ENCODE measurements at regions not wholly inside any gene's neighbourhood (a gene's known extent, or its start where the extent isn't known, plus 50 kb on each side); places are given as distances from the start of the nearest gene placed in this dataset.

- Histone ChIP-seq H3K4me3 (no peak overlapping the region), H3K4me1 (ENCODE audit: insufficient read depth) (no peaks in the 10 kb centered on the region), H3K9me3 (no peaks in the 10 kb centered on the region), H3K36me3 (no peaks in the 10 kb centered on the region), H3K27me3 (no peaks in the 10 kb centered on the region), H3K27ac (no peak overlapping the region)
- intact Hi-C loops (cut with DNase I), result no loop called here
- TF ChIP-seq EP300 (IDR thresholded peaks at IDR 0.05) (no peak), POLR2A (IDR thresholded peaks at IDR 0.05) (no peak), CTCF (IDR thresholded peaks at IDR 0.05) (no peak)
- DNase-seq, result no peak
Measured at GRCh38 chr2:19769513-19769912, 132.3 kb downstream of the TTC32 start.

DNA sequence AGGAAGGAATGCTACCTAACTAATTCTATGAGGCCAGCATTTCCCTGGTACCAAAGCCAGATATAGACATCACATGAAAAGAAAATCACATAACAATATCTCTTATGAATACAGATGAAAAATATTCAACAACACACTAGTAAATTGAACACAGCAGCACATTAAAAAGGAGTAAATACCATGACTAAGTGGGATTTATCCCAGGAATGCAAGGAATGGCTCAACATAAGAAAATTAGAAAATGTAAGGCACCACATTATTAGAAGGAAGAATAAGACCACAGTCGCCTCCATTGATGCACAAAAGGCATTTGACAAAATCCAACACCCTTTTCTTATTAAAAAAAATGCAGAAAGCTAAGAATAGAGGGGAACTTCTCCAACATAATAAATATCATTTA, 133.9 kb downstream of the TTC32 start:
- Histone ChIP-seq H3K36me3 (no peaks in the 10 kb centered on the region), H3K4me3 (no peak overlapping the region), H3K27me3 (no peaks in the 10 kb centered on the region), H3K9me3 (no peaks in the 10 kb centered on the region), H3K27ac (no peak overlapping the region), H3K4me1 (ENCODE audit: insufficient read depth) (no peaks in the 10 kb centered on the region)
- intact Hi-C loops (cut with DNase I), result no loop called here
- TF ChIP-seq EP300 (IDR thresholded peaks at IDR 0.05) (no peak), CTCF (IDR thresholded peaks at IDR 0.05) (no peak), POLR2A (IDR thresholded peaks at IDR 0.05) (no peak)
- no peak for DNase-seq
- 0 to 49% (median 42%) methylated on average over 1 of the region's 1 CpG for WGBS, 3 donors

DNA sequence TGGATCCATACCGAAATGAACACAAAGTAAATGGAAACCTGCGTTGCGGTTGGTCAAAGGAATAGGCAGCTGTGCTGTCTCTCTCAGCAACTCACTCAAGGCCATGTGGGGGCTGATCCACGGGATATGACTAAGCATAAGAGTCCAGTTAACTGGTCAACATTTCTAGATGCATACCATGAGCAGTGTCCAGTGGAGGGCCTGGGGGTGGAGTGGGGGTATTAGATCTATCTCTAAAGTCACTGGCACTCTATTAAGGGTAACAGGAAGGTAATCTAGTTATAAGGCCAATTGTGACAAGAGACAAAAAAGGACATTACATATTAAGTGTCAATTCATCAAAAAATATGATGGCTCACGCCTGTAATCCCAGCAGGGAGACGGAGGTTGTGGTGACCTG, 136.8 kb downstream of the TTC32 start:
- 63 to 73% (median 67%) methylated on average over 6 of the region's 6 CpGs for WGBS, 3 donors
- Histone ChIP-seq H3K36me3 (no peaks in the 10 kb centered on the region), H3K9me3 (no peaks in the 10 kb centered on the region), H3K27ac (no peak overlapping the region), H3K4me3 (no peak overlapping the region), H3K27me3 (no peaks in the 10 kb centered on the region), H3K4me1 (ENCODE audit: insufficient read depth) (no peaks in the 10 kb centered on the region)
- DNase-seq, result no peak
- intact Hi-C loops (cut with DNase I), result no loop called here
- TF ChIP-seq CTCF (IDR thresholded peaks at IDR 0.05), result no peak
- TF ChIP-seq EP300 (IDR thresholded peaks at IDR 0.05), result no peak
- TF ChIP-seq POLR2A (IDR thresholded peaks at IDR 0.05), result no peak

DNA sequence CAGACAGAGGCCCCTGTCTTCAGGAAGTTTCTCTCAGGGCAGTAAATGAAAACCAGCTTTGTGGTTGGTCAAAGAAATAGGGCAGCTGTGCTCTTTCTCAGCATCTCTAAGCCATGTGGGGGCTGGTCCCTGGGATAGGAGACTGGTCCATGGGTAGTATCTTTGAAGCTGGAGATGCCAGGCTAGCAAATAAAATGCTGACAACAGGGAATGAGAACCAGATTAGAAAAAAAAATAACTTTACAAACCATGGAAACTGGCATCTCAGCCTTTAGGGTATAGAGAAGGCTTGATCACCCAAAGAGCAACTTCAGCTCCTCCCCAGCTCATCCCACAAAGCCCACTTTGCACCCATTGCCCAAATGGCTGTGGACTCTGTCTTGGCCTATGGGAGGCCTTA, 138.1 kb downstream of the TTC32 start:
- no peaks in the 10 kb centered on the region for H3K4me1 ChIP-seq (ENCODE audit: insufficient read depth)
- H3K4me3 ChIP-seq, result no peak overlapping the region
- no peaks in the 10 kb centered on the region for H3K27me3 ChIP-seq
- DNase-seq, result no peak
- intact Hi-C loops (cut with DNase I), result no loop called here
- TF ChIP-seq POLR2A (IDR thresholded peaks at IDR 0.05), result no peak
- TF ChIP-seq CTCF (IDR thresholded peaks at IDR 0.05), result no peak
- TF ChIP-seq EP300 (IDR thresholded peaks at IDR 0.05), result no peak
- H3K27ac ChIP-seq, result no peak overlapping the region
- no peaks in the 10 kb centered on the region for H3K9me3 ChIP-seq
- H3K36me3 ChIP-seq, result no peaks in the 10 kb centered on the region
